ENCODE measurements at regions not wholly inside any gene's neighbourhood (a gene's known extent, or its start where the extent isn't known, plus 50 kb on each side); places are given as distances from the start of the nearest gene placed in this dataset.

DNA sequence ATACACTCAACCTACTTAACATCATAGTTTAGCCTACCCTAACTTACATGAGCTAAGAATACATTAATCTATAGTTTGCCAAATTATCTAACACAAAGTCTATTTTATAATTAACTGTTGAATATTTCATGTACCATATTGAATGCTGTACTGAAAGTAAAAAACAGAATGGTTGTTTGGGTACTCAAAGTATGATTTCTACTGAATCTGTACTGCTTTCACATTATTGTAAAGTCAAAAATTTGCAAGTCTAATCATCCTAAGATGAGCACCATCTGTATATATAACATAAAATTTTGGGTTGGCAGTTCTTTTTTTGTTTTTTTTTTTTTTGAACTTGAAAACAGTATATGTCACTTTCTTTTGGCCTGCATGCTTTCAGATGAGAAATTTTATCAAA is 1212.6 kb downstream of the SLITRK5 start:
- Histone ChIP-seq H3K4me1 (no peaks in the 10 kb centered on the region), H3K27ac (no peak overlapping the region), H3K9me3 (no peaks in the 10 kb centered on the region), H3K36me3 (no peaks in the 10 kb centered on the region), H3K4me3 (no peak overlapping the region), H3K27me3 (ENCODE audit: low read depth) (no peaks in the 10 kb centered on the region)
- intact Hi-C loops (cut with DNase I): no loop called here
- ATAC-seq: no peak
- DNase-seq: no peak
- TF ChIP-seq, protein P1, sequence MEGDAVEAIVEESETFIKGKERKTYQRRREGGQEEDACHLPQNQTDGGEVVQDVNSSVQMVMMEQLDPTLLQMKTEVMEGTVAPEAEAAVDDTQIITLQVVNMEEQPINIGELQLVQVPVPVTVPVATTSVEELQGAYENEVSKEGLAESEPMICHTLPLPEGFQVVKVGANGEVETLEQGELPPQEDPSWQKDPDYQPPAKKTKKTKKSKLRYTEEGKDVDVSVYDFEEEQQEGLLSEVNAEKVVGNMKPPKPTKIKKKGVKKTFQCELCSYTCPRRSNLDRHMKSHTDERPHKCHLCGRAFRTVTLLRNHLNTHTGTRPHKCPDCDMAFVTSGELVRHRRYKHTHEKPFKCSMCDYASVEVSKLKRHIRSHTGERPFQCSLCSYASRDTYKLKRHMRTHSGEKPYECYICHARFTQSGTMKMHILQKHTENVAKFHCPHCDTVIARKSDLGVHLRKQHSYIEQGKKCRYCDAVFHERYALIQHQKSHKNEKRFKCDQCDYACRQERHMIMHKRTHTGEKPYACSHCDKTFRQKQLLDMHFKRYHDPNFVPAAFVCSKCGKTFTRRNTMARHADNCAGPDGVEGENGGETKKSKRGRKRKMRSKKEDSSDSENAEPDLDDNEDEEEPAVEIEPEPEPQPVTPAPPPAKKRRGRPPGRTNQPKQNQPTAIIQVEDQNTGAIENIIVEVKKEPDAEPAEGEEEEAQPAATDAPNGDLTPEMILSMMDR (IDR thresholded peaks at IDR 0.05): no peak

DNA sequence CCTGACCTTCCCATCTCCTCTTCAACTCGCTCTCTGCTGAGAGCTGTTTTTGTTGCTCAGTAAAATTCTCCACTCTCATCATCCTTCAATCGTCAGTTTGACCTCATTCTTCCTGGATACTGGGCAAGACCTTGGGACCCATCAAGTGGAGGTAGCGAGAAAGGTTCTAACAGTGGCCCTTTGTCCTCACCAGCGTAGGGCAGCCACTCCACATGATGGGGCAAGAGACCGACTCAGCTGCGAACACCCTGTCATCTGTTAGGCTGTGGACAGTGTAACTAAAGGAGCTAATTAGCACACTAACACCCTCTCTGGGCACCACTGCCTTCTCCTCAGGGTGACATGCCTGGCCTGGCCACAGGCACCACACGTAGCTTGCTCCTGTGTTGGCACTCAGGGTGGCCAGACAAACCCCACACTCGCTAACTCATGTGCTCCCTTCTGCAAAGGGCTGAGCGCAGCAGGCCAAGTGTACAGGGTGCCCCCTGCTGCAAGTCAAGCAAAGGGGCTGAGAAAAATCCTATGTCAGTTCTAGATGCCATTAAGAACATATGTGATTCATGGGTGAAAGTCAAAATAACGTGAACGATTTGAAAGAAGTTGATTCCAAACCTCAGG is 1216.0 kb downstream of the SLITRK5 start:
- Histone ChIP-seq H3K9me3 (no peaks in the 10 kb centered on the region), H3K4me1 (no peaks in the 10 kb centered on the region), H3K27ac (no peak overlapping the region), H3K4me3 (no peak overlapping the region), H3K36me3 (no peaks in the 10 kb centered on the region), H3K27me3 (ENCODE audit: low read depth) (no peaks in the 10 kb centered on the region)
- ATAC-seq: peak in 1 of 2 donors; percentile 19
- intact Hi-C loops (cut with DNase I): no loop called here
- TF ChIP-seq, protein P1 (IDR thresholded peaks at IDR 0.05): no peak
- DNase-seq: no peak

DNA sequence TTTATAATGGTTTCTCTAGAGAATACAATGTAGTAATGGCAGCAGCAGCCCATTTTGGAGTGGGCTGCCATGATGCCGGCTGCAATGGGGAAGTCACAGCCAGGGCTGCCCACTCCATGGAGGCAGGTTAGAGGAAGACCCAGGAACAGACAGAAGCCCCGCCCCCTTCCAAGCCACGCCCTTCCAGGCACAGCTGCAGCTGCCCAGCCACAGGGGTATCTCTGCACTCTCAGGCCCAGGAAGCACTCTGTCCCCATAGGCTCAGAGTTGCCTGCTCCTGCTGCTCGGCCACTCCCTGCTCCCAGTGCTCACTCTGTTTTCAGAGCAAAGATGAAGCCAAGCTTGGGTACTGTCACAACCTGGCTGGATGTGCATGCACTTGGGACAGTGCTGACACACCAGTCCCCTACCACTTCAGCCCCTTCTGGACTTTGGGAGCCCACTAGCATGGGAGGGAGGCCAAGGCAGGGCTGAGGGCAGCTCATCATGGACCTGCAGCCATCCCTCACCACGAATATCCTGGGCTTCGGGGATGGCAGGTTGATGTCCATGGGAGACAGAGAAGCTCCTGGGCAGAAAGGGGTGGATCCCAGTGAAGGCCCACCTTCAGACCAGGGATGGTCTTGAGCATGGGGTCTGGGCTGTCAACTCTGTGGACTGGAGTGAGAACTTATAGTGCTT is 1224.2 kb downstream of the SLITRK5 start:
- no peak overlapping the region for H3K4me3 ChIP-seq
- no peaks in the 10 kb centered on the region for H3K9me3 ChIP-seq
- H3K27ac ChIP-seq: no peak overlapping the region
- no peaks in the 10 kb centered on the region for H3K36me3 ChIP-seq
- ATAC-seq (peak; percentile 18 to 30), DNase-seq (no peak)
- no peaks in the 10 kb centered on the region for H3K4me1 ChIP-seq
- TF ChIP-seq, protein P1 (IDR thresholded peaks at IDR 0.05): no peak
- no peaks in the 10 kb centered on the region for H3K27me3 ChIP-seq (ENCODE audit: low read depth)
- intact Hi-C loops (cut with DNase I): no loop called here

DNA sequence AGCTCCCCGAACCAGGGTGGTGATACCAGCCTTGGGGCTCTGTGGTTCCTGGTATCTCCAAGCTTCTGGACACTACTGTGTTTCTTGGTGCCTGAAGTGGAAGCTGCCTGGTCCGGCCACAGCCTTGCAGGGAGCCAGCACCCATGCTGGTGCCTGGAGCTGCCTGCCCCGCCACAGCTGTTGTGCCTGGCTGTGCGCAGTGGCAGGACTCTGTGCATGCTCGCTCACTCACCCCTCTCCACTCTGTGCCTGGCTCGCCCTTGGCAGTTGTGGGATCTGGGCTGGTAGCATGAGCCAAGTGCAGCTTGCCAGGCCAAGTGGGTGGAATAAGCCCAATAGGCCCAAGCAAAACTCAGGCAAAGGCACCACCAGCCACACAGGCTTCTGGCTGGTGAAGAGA is 1225.3 kb downstream of the SLITRK5 start:
- DNase-seq (no peak), ATAC-seq (peak in 1 of 2 donors; percentile 42)
- intact Hi-C loops (cut with DNase I): no loop called here

DNA sequence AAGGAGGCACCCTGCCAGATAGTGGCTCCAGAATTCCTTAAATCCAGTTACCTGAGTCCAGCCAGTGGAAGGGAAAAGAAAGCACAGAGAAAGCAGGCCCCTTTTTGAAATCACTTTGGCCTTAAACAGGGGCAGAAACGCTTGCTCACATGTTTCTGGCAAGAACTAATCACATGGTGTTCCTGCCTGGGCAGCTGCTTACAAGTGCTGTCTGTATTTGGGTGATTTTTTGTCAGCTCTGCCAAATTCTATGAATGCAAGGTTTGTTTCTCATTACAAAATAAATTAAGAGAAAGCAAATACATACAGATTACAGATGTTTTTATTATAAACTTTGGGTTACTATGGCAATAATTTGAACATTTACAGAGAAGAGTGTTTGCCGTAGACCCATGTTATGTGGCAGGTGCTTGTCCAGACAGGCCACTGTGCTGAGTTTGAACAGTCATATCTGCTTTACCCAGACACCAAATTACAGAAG is 1237.8 kb downstream of the SLITRK5 start:
- Histone ChIP-seq H3K9me3 (no peaks in the 10 kb centered on the region), H3K36me3 (no peaks in the 10 kb centered on the region), H3K4me3 (no peak overlapping the region), H3K4me1 (no peaks in the 10 kb centered on the region), H3K27ac (no peak overlapping the region), H3K27me3 (ENCODE audit: low read depth) (no peaks in the 10 kb centered on the region)
- TF ChIP-seq, protein P1 (IDR thresholded peaks at IDR 0.05): no peak
- no peak for ATAC-seq
- intact Hi-C loops (cut with DNase I): no loop called here
- DNase-seq: no peak

More for the DNA sequence above, 1225.3 kb downstream of the SLITRK5 start:
- H3K9me3 ChIP-seq: no peaks in the 10 kb centered on the region
- no peaks in the 10 kb centered on the region for H3K4me1 ChIP-seq
- no peaks in the 10 kb centered on the region for H3K27me3 ChIP-seq (ENCODE audit: low read depth)
- no peak overlapping the region for H3K27ac ChIP-seq
- no peak overlapping the region for H3K4me3 ChIP-seq
- no peaks in the 10 kb centered on the region for H3K36me3 ChIP-seq
- TF ChIP-seq, protein P1 (IDR thresholded peaks at IDR 0.05): no peak

All from lower lobe of right lung (tissue), 2 donors.